ENCODE measurements at regions not wholly inside any gene's neighbourhood (a gene's known extent, or its start where the extent isn't known, plus 50 kb on each side); places are given as distances from the start of the nearest gene placed in this dataset.

DNA sequence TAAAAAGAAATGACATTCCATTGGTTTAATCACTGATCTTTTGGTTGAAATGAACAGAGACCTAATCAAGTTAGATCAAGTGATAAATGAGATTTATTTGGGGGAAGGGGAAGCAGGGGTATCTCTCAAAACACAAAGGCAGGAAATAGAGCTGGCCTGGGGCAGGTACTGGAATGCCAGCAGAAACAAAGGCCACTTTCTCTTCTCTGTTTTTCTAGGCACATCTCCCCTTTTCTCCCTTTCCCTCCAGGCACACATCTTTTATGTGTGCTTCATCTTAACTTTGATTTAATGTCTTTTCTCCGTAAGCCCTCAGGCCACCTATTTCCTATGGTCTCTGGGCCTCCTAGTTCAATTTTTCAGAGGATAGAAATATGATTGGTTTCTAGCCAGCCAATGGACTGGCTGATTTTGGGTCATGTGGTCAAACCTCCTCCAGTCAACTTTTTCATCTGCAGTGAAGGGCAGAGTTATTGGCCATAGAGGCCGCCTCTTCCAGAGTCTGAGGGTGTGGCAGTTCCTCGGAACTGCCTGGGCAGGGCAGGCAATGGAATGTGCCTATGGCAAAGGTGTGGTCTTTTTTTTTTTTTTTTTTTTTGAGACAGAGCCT is 58.9 kb upstream of the FAM136A start:
- peaks cover 6% of the 10 kb centered on the region for H3K27me3 ChIP-seq (ENCODE audit: insufficient read depth, low read length, poor library complexity)
- H3K79me2 ChIP-seq (ENCODE audit: insufficient read depth, low read length): no peaks in the 10 kb centered on the region
- H3K27ac ChIP-seq (ENCODE audit: low read length): no peak overlapping the region
- no peak for ATAC-seq (ENCODE audit: insufficient read depth, low read depth)
- no peaks in the 10 kb centered on the region for H3K4me1 ChIP-seq (ENCODE audit: insufficient read depth, low read length)
- no peak overlapping the region for H2AFZ ChIP-seq (ENCODE audit: low read depth, low read length)
- no peak for TF ChIP-seq EZH2 (IDR thresholded peaks at IDR 0.05; ENCODE audit: borderline replicate concordance, low read depth, low read length, severe bottlenecking)
- TF ChIP-seq, protein P1, sequence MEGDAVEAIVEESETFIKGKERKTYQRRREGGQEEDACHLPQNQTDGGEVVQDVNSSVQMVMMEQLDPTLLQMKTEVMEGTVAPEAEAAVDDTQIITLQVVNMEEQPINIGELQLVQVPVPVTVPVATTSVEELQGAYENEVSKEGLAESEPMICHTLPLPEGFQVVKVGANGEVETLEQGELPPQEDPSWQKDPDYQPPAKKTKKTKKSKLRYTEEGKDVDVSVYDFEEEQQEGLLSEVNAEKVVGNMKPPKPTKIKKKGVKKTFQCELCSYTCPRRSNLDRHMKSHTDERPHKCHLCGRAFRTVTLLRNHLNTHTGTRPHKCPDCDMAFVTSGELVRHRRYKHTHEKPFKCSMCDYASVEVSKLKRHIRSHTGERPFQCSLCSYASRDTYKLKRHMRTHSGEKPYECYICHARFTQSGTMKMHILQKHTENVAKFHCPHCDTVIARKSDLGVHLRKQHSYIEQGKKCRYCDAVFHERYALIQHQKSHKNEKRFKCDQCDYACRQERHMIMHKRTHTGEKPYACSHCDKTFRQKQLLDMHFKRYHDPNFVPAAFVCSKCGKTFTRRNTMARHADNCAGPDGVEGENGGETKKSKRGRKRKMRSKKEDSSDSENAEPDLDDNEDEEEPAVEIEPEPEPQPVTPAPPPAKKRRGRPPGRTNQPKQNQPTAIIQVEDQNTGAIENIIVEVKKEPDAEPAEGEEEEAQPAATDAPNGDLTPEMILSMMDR (IDR thresholded peaks at IDR 0.05; ENCODE audit: borderline replicate concordance, extremely low read depth, low read length, poor library complexity, severe bottlenecking): no peak
- H4K20me1 ChIP-seq (ENCODE audit: insufficient read depth, low read length): no peaks in the 10 kb centered on the region
- H3K4me3 ChIP-seq (ENCODE audit: low read depth in 1 of 2, low read length in 2 of 2): no peak overlapping the region
- no peak overlapping the region for H3K9ac ChIP-seq (ENCODE audit: low read depth, low read length)
- no peak overlapping the region for H3K4me2 ChIP-seq (ENCODE audit: insufficient read depth, low read length)
- no peaks in the 10 kb centered on the region for H3K9me3 ChIP-seq (ENCODE audit: insufficient read depth, low read length, severe bottlenecking)
- DNase-seq: no peak
- no peaks in the 10 kb centered on the region for H3K36me3 ChIP-seq (ENCODE audit: insufficient read depth, low read length)

DNA sequence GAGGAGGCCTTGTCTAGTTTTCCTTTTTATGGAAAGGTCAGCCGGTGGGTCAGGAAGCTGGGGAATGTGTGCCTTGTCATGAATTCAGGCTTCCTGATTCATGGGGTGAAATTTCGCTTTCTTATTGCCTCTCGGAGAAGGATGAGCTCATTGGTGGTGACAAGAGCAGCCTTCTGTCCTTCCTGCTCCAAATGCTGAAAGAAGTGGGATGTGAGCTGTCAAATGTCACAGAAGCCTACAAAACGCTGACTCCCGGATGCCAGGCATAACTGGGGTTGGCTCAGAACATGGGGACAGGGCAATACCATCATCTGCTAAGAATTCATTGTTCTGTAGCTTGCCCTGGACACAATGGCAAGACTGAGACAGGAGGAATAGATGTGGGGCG is 55.8 kb upstream of the FAM136A start:
- DNase-seq (no peak), ATAC-seq (ENCODE audit: insufficient read depth, low read depth) (no peak)
- Histone ChIP-seq H2AFZ (ENCODE audit: low read depth, low read length) (no peak overlapping the region), H3K9ac (ENCODE audit: low read depth, low read length) (no peak overlapping the region), H3K27me3 (ENCODE audit: insufficient read depth, low read length, poor library complexity) (peaks cover 8% of the 10 kb centered on the region), H3K9me3 (ENCODE audit: insufficient read depth, low read length, severe bottlenecking) (no peaks in the 10 kb centered on the region), H3K4me2 (ENCODE audit: insufficient read depth, low read length) (no peak overlapping the region), H3K36me3 (ENCODE audit: insufficient read depth, low read length) (no peaks in the 10 kb centered on the region), H3K27ac (ENCODE audit: low read length) (no peak overlapping the region), H4K20me1 (ENCODE audit: insufficient read depth, low read length) (no peaks in the 10 kb centered on the region), H3K4me3 (ENCODE audit: low read depth in 1 of 2, low read length in 2 of 2) (no peak overlapping the region), H3K79me2 (ENCODE audit: insufficient read depth, low read length) (no peaks in the 10 kb centered on the region), H3K4me1 (ENCODE audit: insufficient read depth, low read length) (no peaks in the 10 kb centered on the region)
- TF ChIP-seq, protein P1 (IDR thresholded peaks at IDR 0.05; ENCODE audit: borderline replicate concordance, extremely low read depth, low read length, poor library complexity, severe bottlenecking): no peak
- TF ChIP-seq EZH2 (IDR thresholded peaks at IDR 0.05; ENCODE audit: borderline replicate concordance, low read depth, low read length, severe bottlenecking): no peak

DNA sequence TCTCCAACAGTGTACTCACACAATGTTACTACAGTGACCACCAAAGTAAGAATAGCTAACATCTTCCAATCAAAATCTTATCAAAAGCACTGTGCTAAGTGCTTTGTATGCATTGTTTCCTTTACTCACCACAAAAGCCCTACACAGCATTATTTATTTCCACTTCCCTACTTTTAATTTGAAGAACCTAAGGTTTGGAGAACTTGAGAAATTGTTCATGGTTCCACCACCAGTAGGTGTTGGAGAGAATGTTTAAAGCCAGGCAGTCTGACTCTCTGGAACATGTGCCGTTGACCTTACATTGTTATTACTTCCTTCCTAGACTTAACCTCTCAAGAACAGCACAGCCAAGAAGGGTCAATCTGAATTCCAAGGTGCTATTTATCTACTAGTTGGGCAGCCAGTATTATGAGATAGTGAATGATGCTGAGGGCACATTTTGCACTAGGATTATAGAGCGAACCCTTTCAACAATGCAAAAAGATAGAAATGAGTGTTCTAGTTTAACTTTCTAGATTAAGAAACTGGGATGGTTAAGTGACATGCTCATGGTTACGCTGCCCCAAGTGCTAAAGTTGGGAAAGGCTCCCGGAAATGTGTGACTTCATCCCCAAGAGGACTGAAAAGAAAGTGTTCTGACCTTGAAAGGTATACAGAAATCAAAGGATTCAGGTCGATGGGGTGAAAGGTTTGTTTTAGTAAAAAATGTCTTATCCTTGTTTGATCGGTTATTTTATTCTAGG is 55.2 kb upstream of the FAM136A start:
- Histone ChIP-seq H3K9me3 (ENCODE audit: insufficient read depth, low read length, severe bottlenecking) (no peaks in the 10 kb centered on the region), H3K27me3 (ENCODE audit: insufficient read depth, low read length, poor library complexity) (peaks cover 9% of the 10 kb centered on the region), H3K27ac (ENCODE audit: low read length) (no peak overlapping the region), H2AFZ (ENCODE audit: low read depth, low read length) (no peak overlapping the region), H3K4me2 (ENCODE audit: insufficient read depth, low read length) (no peak overlapping the region), H3K79me2 (ENCODE audit: insufficient read depth, low read length) (no peaks in the 10 kb centered on the region), H4K20me1 (ENCODE audit: insufficient read depth, low read length) (no peaks in the 10 kb centered on the region), H3K4me1 (ENCODE audit: insufficient read depth, low read length) (no peaks in the 10 kb centered on the region), H3K9ac (ENCODE audit: low read depth, low read length) (no peak overlapping the region), H3K36me3 (ENCODE audit: insufficient read depth, low read length) (no peaks in the 10 kb centered on the region), H3K4me3 (ENCODE audit: low read depth in 1 of 2, low read length in 2 of 2) (no peak overlapping the region)
- TF ChIP-seq, protein P1 (IDR thresholded peaks at IDR 0.05; ENCODE audit: borderline replicate concordance, extremely low read depth, low read length, poor library complexity, severe bottlenecking): no peak
- no peak for TF ChIP-seq EZH2 (IDR thresholded peaks at IDR 0.05; ENCODE audit: borderline replicate concordance, low read depth, low read length, severe bottlenecking)
- DNase-seq (no peak), ATAC-seq (ENCODE audit: insufficient read depth, low read depth) (no peak)
